ENCODE measurements at regions not wholly inside any gene's neighbourhood (a gene's known extent, or its start where the extent isn't known, plus 50 kb on each side); places are given as distances from the start of the nearest gene placed in this dataset.

DNA sequence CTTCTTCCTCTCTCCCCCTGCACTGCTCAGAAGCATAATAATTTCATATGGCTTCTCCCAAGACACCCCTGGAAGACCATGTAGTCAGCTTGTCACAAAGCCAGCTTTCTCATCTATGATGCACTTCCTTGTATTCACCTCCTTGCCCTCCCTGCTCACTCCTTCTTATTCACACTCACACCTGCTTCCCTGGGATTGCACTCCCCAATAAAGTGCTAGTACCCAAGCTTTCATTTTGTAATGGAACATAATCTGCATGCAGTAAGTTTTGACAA, 76.9 kb upstream of the FRMD4B start:
- ChIA-PET POLR2A (no interaction called here), CTCF (interaction anchor here (0.9 kb wide), 1 partner anchor 22 kb away, joined by 7 read pairs; no protein-coding TSS in a partner anchor)
- Mint-ChIP-seq H3K27me3 (ENCODE audit: insufficient read depth, unreplicated experiment) (peaks cover 5% of the 10 kb centered on the region), H3K27ac (ENCODE audit: unreplicated experiment) (no peak overlapping the region), H3K4me3 (ENCODE audit: unreplicated experiment) (no peak overlapping the region), H3K36me3 (ENCODE audit: insufficient read depth, unreplicated experiment) (no peaks in the 10 kb centered on the region), H3K4me1 (ENCODE audit: low read depth, unreplicated experiment) (no peaks in the 10 kb centered on the region), H3K9me3 (ENCODE audit: unreplicated experiment) (no peaks in the 10 kb centered on the region)
- no peaks in the 10 kb centered on the region for H3K27me3 ChIP-seq (replicated peaks; ENCODE audit: control insufficient read depth, insufficient read depth, low read length)
- no TSS peak for BruUV-seq (replicated peaks)
- no peak overlapping the region for H3K4me3 ChIP-seq (ENCODE audit: low read depth, low read length)
- intact Hi-C loops (cut with micrococcal nuclease; ENCODE audit: unreplicated experiment): no loop called here
- H3K9me3 ChIP-seq: no peaks in the 10 kb centered on the region
- no peaks in the 10 kb centered on the region for H3K4me1 ChIP-seq
- TF ChIP-seq, protein P1, sequence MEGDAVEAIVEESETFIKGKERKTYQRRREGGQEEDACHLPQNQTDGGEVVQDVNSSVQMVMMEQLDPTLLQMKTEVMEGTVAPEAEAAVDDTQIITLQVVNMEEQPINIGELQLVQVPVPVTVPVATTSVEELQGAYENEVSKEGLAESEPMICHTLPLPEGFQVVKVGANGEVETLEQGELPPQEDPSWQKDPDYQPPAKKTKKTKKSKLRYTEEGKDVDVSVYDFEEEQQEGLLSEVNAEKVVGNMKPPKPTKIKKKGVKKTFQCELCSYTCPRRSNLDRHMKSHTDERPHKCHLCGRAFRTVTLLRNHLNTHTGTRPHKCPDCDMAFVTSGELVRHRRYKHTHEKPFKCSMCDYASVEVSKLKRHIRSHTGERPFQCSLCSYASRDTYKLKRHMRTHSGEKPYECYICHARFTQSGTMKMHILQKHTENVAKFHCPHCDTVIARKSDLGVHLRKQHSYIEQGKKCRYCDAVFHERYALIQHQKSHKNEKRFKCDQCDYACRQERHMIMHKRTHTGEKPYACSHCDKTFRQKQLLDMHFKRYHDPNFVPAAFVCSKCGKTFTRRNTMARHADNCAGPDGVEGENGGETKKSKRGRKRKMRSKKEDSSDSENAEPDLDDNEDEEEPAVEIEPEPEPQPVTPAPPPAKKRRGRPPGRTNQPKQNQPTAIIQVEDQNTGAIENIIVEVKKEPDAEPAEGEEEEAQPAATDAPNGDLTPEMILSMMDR (IDR thresholded peaks at IDR 0.05; ENCODE audit: insufficient read depth in 1 of 2, low read depth in 1 of 2, low read length in 1 of 2, severe bottlenecking in 1 of 2, unreplicated experiment in 1 of 2): no peak
- no peak for DNase-seq
- no peaks in the 10 kb centered on the region for H3K36me3 ChIP-seq (ENCODE audit: control insufficient read depth, insufficient read depth, low read length)

DNA sequence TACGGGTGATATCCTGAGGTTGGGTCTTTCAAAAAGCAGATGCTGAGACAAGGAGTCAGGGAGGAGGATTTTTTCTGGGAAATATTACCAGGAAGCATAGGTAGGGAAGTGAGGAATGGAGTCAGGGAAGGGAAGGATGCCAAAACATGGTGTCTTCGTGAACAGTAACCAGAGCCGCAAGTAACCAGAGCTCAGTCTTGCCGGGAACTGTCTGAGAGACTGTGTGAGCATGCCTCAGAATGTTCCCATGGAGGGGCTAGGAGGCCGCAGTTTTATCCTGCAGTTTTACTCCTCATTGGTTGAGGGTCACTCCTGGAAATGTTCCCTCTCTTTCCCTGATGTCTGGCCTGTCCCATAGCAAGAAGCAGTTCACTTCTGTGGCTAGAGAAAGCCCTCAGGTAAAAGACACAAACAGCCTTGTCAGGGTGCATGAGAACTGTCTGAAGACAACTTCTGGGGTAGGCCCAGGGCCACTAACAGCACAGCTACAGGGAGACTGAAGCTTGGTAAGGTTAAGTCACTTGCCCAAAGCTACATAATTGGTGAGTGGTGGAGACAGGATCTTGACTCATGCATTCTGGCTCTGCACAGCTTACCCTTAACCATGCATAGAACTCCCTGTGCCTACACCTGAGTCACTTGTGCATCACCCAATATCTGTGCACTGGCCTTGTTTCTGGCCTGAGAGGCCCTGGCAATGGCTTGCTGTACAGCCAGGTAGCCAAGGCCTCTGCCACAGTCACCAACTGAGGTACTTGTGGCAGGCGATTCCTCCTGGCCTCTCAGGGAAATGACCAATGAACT, 76.3 kb upstream of the FRMD4B start:
- H3K4me1 Mint-ChIP-seq (ENCODE audit: low read depth, unreplicated experiment): no peaks in the 10 kb centered on the region
- H3K27ac Mint-ChIP-seq (ENCODE audit: unreplicated experiment): no peak overlapping the region
- Histone ChIP-seq H3K4me1 (no peaks in the 10 kb centered on the region), H3K36me3 (ENCODE audit: control insufficient read depth, insufficient read depth, low read length) (no peaks in the 10 kb centered on the region), H3K27me3 (replicated peaks; ENCODE audit: control insufficient read depth, insufficient read depth, low read length) (no peaks in the 10 kb centered on the region), H3K4me3 (ENCODE audit: low read depth, low read length) (no peak overlapping the region), H3K9me3 (no peaks in the 10 kb centered on the region)
- no peaks in the 10 kb centered on the region for H3K9me3 Mint-ChIP-seq (ENCODE audit: unreplicated experiment)
- TF ChIP-seq, protein P1 (IDR thresholded peaks at IDR 0.05; ENCODE audit: insufficient read depth in 1 of 2, low read depth in 1 of 2, low read length in 1 of 2, severe bottlenecking in 1 of 2, unreplicated experiment in 1 of 2): no peak
- peaks cover 5% of the 10 kb centered on the region for H3K27me3 Mint-ChIP-seq (ENCODE audit: insufficient read depth, unreplicated experiment)
- ChIA-PET POLR2A (no interaction called here), CTCF (interaction anchor here (0.9 kb wide), 1 partner anchor 21 kb away, joined by 7 read pairs; no protein-coding TSS in a partner anchor)
- no peak for DNase-seq
- intact Hi-C loops (cut with micrococcal nuclease; ENCODE audit: unreplicated experiment): no loop called here
- BruUV-seq (replicated peaks): no TSS peak
- no peak overlapping the region for H3K4me3 Mint-ChIP-seq (ENCODE audit: unreplicated experiment)
- H3K36me3 Mint-ChIP-seq (ENCODE audit: insufficient read depth, unreplicated experiment): no peaks in the 10 kb centered on the region

DNA sequence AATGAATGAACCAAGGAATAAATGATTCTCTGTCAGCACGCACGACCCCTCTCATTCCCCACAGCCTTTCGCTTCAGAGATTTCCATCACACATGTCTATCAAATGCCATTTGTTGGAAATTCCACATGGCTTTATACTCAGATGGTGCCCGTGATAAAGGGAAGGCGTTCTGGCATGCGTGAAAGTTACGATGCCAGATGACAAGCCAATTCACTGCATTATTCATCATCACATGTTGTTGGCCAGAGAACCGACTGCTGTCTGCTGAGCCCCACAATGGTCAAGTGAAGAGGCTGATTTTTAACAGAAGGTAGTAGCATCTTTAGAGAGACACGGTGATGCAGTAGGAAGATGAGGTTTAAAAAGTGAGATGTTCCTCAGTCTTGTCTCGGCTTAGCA, 74.1 kb upstream of the FRMD4B start:
- Histone ChIP-seq H3K27me3 (replicated peaks; ENCODE audit: control insufficient read depth, insufficient read depth, low read length) (no peaks in the 10 kb centered on the region), H3K9me3 (0 out of 2 replicates have a peak, but pooled peaks cover 2% of the 10 kb centered on the region), H3K36me3 (ENCODE audit: control insufficient read depth, insufficient read depth, low read length) (no peaks in the 10 kb centered on the region), H3K4me3 (ENCODE audit: low read depth, low read length) (no peak overlapping the region), H3K4me1 (no peaks in the 10 kb centered on the region)
- Mint-ChIP-seq H3K4me1 (ENCODE audit: low read depth, unreplicated experiment) (no peaks in the 10 kb centered on the region), H3K27me3 (ENCODE audit: insufficient read depth, unreplicated experiment) (peaks cover 7% of the 10 kb centered on the region), H3K27ac (ENCODE audit: unreplicated experiment) (no peak overlapping the region), H3K4me3 (ENCODE audit: unreplicated experiment) (no peak overlapping the region), H3K36me3 (ENCODE audit: insufficient read depth, unreplicated experiment) (no peaks in the 10 kb centered on the region), H3K9me3 (ENCODE audit: unreplicated experiment) (no peaks in the 10 kb centered on the region)
- intact Hi-C loops (cut with micrococcal nuclease; ENCODE audit: unreplicated experiment): no loop called here
- ChIA-PET POLR2A (no interaction called here), CTCF (no interaction called here)
- DNase-seq: no peak
- BruUV-seq (replicated peaks): no TSS peak
- TF ChIP-seq, protein P1 (IDR thresholded peaks at IDR 0.05; ENCODE audit: insufficient read depth in 1 of 2, low read depth in 1 of 2, low read length in 1 of 2, severe bottlenecking in 1 of 2, unreplicated experiment in 1 of 2): no peak
